Stomach (tissue), 8 donors: ENCODE measurements at regions not wholly inside any gene's neighbourhood (a gene's known extent, or its start where the extent isn't known, plus 50 kb on each side); places are given as distances from the start of the nearest gene placed in this dataset.

ENCODE experiments used
- DNase-seq, 2 donors: peaks; one replicate each; pipeline versions ENCODE4 v3.0.0 to v3.0.0-alpha.2; 2013 to 2019
- H3K27ac ChIP-seq, 5 donors: fragments of 200-600 bp in 4 of 5; sonication (generic) in 4 of 5; one replicate each; pipeline ENCODE4 v1.5.1; 2013 to 2019; ENCODE audit warnings: mild to moderate bottlenecking in 1 of 5, moderate library complexity in 1 of 5
- H3K27me3 ChIP-seq, 3 donors: fragments of 200-600 bp; sonication (generic); one replicate each; pipeline ENCODE4 v1.5.1; 2017 to 2019; ENCODE audit warnings: mixed run types in 1 of 3
- H3K36me3 ChIP-seq, 4 donors: fragments of 200-600 bp; sonication (generic); 1 replicate in 3 of 4; 2 replicates in 1 of 4; pipeline ENCODE4 v1.5.1; 2016 to 2019
- H3K4me1 ChIP-seq, 4 donors: fragments of 200-600 bp; sonication (generic); one replicate each; pipeline ENCODE4 v1.5.1; 2016 to 2019
- H3K4me3 ChIP-seq, 4 donors: fragments of 200-600 bp; sonication (generic) in 3 of 4; one replicate each; pipeline ENCODE4 v1.5.1; 2016 to 2019; ENCODE audit warnings: mild to moderate bottlenecking in 1 of 4
- H3K9me3 ChIP-seq, 4 donors: fragments of 200-600 bp; sonication (generic); one replicate each; pipeline ENCODE4 v1.5.1; 2016 to 2019
- CTCF ChIP-seq, 7 experiments: fragments of 450-650 bp in 4 of 7; fragments of 200-600 bp in 3 of 7; sonication (generic) in 3 of 7; IDR thresholded peaks; one replicate each; pipeline ENCODE4 v1.5.1; 2016 to 2019; ENCODE audit warnings: antibody characterized with exemption in 7 of 7, control low read depth in 2 of 7, mild to moderate bottlenecking in 1 of 7
- EP300 ChIP-seq: sonication (generic); formaldehyde crosslinking; IDR thresholded peaks from one replicate; pipeline ENCODE4 v1.6.1; 2017; ENCODE audit warnings: antibody characterized with exemption
- POLR2A ChIP-seq, 4 donors: fragments of 450-650 bp; IDR thresholded peaks; one replicate each; pipeline ENCODE4 v1.6.1; 2016; ENCODE audit warnings: antibody characterized with exemption in 4 of 4, control low read depth in 2 of 4, mild to moderate bottlenecking in 1 of 4, moderate library complexity in 1 of 4
- POLR2AphosphoS5 ChIP-seq, 3 donors: sonication (generic); formaldehyde crosslinking; IDR thresholded peaks; one replicate each; pipeline ENCODE4 v1.6.1; 2016; ENCODE audit warnings: antibody characterized with exemption in 3 of 3
- WGBS, 5 donors: extraction: QIAGEN DNeasy Blood & Tissue Kit in 3 of 5; methylation state at CpG; one replicate each; pipeline versions ENCODE4 v1.1.5 to v1.1.7; 2013 to 2018; 5-methylcytosine and 5-hydroxymethylcytosine counted together
- intact Hi-C: fragments of 100-400 bp; cut with DNase I; formaldehyde crosslinking; loops from one replicate; pipeline ENCODE4 v1.15.1; 2023; ENCODE audit warnings: low total_unique reads
- donor health status: healthy with polysubstance abuse.
- donor health status: Bipolar disorder and iron deficiency.
- donor health status: healthy.

- TF ChIP-seq EP300 = no peak
- no peak for TF ChIP-seq POLR2A (IDR thresholded peaks at IDR 0.05)
- no peak for TF ChIP-seq CTCF (IDR thresholded peaks at IDR 0.05)
- H3K4me1 ChIP-seq = no peaks in the 10 kb centered on the region
- 58 to 90% (median 75%) methylated on average over 2 of the region's 2 CpGs for WGBS, 5 donors
- no peaks in the 10 kb centered on the region for H3K9me3 ChIP-seq
- H3K4me3 ChIP-seq = no peak overlapping the region
- no peaks in the 10 kb centered on the region for H3K36me3 ChIP-seq
- no peak for DNase-seq
- no peaks in the 10 kb centered on the region for H3K27me3 ChIP-seq
- intact Hi-C loops = no loop called here
- no peak overlapping the region for H3K27ac ChIP-seq
These were observed 59.4 kb upstream of the MAGEB2 start for GRCh38 chrX:30156009-30156408.

- WGBS, 5 donors = 50 to 65% (median 63%) methylated on average over 4 of the region's 4 CpGs
- H3K27me3 ChIP-seq = no peaks in the 10 kb centered on the region
- no peak overlapping the region for H3K27ac ChIP-seq
- intact Hi-C loops = no loop called here
- H3K4me1 ChIP-seq = no peaks in the 10 kb centered on the region
- no peak for DNase-seq
- no peaks in the 10 kb centered on the region for H3K9me3 ChIP-seq
- TF ChIP-seq POLR2A (IDR thresholded peaks at IDR 0.05) = no peak
- no peak for TF ChIP-seq CTCF (IDR thresholded peaks at IDR 0.05)
- no peak for TF ChIP-seq EP300
- TF ChIP-seq POLR2AphosphoS5 (IDR thresholded peaks at IDR 0.05) = no peak
- no peak overlapping the region for H3K4me3 ChIP-seq
- H3K36me3 ChIP-seq = no peaks in the 10 kb centered on the region
These were observed 58.3 kb upstream of the MAGEB2 start for GRCh38 chrX:30156880-30157560.

- no peaks in the 10 kb centered on the region for H3K9me3 ChIP-seq
- H3K4me3 ChIP-seq = no peak overlapping the region
- no peak overlapping the region for H3K27ac ChIP-seq
- no peak for DNase-seq
- no peaks in the 10 kb centered on the region for H3K36me3 ChIP-seq
- intact Hi-C loops = no loop called here
- 33 to 50% (median 39%) methylated on average over 3 of the region's 3 CpGs for WGBS, 5 donors
- H3K4me1 ChIP-seq = no peaks in the 10 kb centered on the region
- no peaks in the 10 kb centered on the region for H3K27me3 ChIP-seq
- no peak for TF ChIP-seq EP300
- no peak for TF ChIP-seq CTCF (IDR thresholded peaks at IDR 0.05)
- TF ChIP-seq POLR2AphosphoS5 (IDR thresholded peaks at IDR 0.05) = no peak
- TF ChIP-seq POLR2A (IDR thresholded peaks at IDR 0.05) = no peak
These were observed 54.3 kb upstream of the MAGEB2 start for GRCh38 chrX:30161043-30161442.
